Choroid plexus epithelial cell (primary cell): ENCODE measurements at regions not wholly inside any gene's neighbourhood (a gene's known extent, or its start where the extent isn't known, plus 50 kb on each side); places are given as distances from the start of the nearest gene placed in this dataset.

ENCODE experiments used
- DNase-seq: peaks from one replicate; pipeline ENCODE4 v3.0.0-alpha.2; 2010; ENCODE audit warnings: low read depth
- H3K4me3 ChIP-seq: 2 replicates; pipeline ENCODE4 v1.5.1; 2011; ENCODE audit warnings: low read depth, mild to moderate bottlenecking, control low read depth, low read length, moderate library complexity
- CTCF ChIP-seq: conservative IDR thresholded peaks from 2 replicates; pipeline ENCODE4 v1.5.1; 2011; ENCODE audit warnings: low read depth, mild to moderate bottlenecking, control low read depth, inconsistent platforms, low read length, moderate library complexity

DNA sequence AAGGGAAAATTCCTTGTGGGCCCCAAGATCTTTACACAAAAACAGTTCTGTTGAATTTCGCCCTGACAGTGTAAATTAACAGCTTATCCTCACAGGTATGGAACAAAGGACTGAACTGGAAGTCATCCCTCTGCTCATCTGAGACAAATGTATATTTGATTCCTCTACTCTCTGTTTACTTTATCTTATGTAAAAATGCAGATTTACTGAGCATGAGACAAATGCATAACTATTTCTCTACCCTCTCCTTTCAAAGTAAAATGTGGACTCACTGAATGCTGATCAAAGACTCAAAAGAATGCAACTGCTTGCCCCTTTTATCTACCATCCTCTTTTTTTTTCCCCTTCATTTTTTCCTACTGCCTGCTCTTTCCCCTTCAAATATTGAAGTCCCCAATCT is 98.6 kb upstream of the CRBN start:
- H3K4me3 ChIP-seq = no peak overlapping the region
- TF ChIP-seq CTCF = no peak
- no peak for DNase-seq

- H3K4me3 ChIP-seq = no peak overlapping the region
- no peak for DNase-seq
- no peak for TF ChIP-seq CTCF
Observed at GRCh38 chr3:3276630-3277029, 97.1 kb upstream of the CRBN start.

DNA sequence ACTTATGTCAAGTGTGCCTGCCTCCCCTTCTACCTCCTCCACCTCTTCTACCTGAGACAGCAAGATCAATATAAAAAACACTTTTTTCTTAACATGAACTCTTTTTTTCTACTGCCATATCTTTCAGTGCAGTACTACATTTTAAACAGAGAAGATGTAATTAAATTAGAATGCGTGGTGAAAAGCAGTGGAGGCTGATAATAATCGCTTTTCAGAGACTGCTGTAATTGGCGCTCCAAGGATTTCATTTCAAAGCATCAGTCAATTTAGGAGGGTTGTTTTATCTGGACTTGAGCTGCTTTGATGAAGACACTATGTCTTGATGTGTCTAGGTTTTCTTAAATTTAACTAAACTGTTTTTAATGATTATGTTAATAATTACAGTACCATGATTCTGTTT is 85.3 kb upstream of the CRBN start:
- DNase-seq = no peak
- TF ChIP-seq CTCF = no peak

DNA sequence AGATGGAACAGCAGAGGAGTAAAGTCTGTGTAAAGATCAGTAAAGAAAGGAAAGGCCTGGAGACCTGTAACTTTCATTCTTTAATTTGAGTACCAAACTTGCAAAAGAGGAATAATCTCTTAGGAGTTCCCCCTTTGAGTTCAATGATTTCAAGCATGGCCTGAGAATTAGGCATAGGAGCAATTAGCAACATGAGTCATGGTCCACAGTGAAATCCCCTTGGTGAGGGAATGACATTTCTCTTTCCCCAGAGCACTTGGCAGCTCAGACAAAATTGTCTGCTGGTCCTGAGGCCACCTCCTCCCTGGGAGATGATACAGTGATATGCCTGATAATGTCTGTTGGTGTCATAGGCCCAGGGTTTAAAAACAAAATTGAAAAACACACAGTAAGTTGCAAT is 81.4 kb upstream of the CRBN start:
- no peak for DNase-seq
- H3K4me3 ChIP-seq = no peak overlapping the region
- TF ChIP-seq CTCF = no peak

More for the DNA sequence above, 85.3 kb upstream of the CRBN start:
- H3K4me3 ChIP-seq = no peak overlapping the region

DNA sequence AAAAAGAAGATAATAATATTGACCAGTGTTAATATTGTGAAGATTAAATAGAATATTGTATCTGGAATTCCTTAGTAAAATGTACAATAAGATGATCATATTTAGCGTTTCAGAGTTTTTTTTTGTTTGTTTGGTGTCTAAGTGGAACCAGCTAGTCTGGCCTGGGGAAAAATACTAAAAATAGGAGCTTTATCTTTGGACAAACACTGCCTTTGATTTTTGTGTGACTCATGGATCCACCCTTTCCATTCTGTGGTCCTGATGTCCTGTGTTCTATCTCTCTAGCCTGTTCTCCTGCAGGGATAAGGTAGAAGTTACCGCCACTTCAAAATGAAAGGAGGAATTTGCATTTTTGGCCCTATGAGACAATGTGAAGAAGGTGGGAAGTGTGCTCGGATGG is 79.7 kb upstream of the CRBN start:
- H3K4me3 ChIP-seq = no peak overlapping the region
- no peak for DNase-seq
- TF ChIP-seq CTCF = no peak

- DNase-seq = no peak
- no peak overlapping the region for H3K4me3 ChIP-seq
- TF ChIP-seq CTCF = no peak
Observed at GRCh38 chr3:3258281-3258680, 78.8 kb upstream of the CRBN start.

DNA sequence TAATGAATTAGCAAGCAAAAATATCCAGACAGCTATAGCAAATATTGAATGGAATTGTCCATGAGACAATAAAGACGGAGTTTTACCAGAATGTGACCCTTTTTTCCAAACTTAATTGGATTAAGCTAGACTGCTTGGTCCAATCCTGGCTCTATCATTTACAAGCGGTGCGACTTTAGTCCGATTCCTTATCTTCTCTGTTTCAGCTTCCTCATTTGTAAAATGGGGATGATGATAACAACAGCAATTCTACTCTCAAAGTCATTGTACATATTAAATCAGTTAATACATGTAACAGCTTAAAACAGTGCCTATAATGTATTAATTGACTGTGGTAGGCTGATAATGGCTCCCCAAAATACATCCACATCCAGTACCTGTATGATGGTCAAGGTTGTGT is 62.1 kb upstream of the CRBN start:
- DNase-seq = no peak
- H3K4me3 ChIP-seq = no peak overlapping the region
- no peak for TF ChIP-seq CTCF
